Suprapubic skin (tissue), 4 donors: ENCODE measurements at regions not wholly inside any gene's neighbourhood (a gene's known extent, or its start where the extent isn't known, plus 50 kb on each side); places are given as distances from the start of the nearest gene placed in this dataset.

ENCODE experiments used
- EP300 ChIP-seq: sonication (generic); formaldehyde crosslinking; IDR thresholded peaks from one replicate; pipeline ENCODE4 v1.6.1; 2017; ENCODE audit warnings: antibody characterized with exemption
- POLR2A ChIP-seq, 2 donors: fragments of 450-650 bp; IDR thresholded peaks; one replicate each; pipeline ENCODE4 v1.6.1; 2017; ENCODE audit warnings: antibody characterized with exemption in 2 of 2, mild to moderate bottlenecking in 2 of 2, moderate library complexity in 2 of 2
- POLR2AphosphoS5 ChIP-seq, 3 donors: sonication (generic); formaldehyde crosslinking; IDR thresholded peaks; one replicate each; pipeline ENCODE4 v1.6.1; 2017; ENCODE audit warnings: antibody characterized with exemption in 3 of 3
- TF ChIP-seq, protein P1 (sequence below), 2 donors: fragments of 200-600 bp in 1 of 2; fragments of 450-650 bp in 1 of 2; sonication (generic) in 1 of 2; IDR thresholded peaks; one replicate each; pipeline ENCODE4 v1.5.1; 2016 to 2019; ENCODE audit warnings: antibody characterized with exemption in 2 of 2, mild to moderate bottlenecking in 1 of 2, moderate library complexity in 1 of 2

GRCh38 chr16:51888016-51888415, 658.9 kb downstream of the TOX3 start:
- TF ChIP-seq, protein P1, sequence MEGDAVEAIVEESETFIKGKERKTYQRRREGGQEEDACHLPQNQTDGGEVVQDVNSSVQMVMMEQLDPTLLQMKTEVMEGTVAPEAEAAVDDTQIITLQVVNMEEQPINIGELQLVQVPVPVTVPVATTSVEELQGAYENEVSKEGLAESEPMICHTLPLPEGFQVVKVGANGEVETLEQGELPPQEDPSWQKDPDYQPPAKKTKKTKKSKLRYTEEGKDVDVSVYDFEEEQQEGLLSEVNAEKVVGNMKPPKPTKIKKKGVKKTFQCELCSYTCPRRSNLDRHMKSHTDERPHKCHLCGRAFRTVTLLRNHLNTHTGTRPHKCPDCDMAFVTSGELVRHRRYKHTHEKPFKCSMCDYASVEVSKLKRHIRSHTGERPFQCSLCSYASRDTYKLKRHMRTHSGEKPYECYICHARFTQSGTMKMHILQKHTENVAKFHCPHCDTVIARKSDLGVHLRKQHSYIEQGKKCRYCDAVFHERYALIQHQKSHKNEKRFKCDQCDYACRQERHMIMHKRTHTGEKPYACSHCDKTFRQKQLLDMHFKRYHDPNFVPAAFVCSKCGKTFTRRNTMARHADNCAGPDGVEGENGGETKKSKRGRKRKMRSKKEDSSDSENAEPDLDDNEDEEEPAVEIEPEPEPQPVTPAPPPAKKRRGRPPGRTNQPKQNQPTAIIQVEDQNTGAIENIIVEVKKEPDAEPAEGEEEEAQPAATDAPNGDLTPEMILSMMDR (IDR thresholded peaks at IDR 0.05), result no peak
- TF ChIP-seq EP300 (no peak), POLR2A (IDR thresholded peaks at IDR 0.05) (no peak), POLR2AphosphoS5 (IDR thresholded peaks at IDR 0.05) (no peak)
